Endothelial cell of umbilical vein (primary cell): ENCODE measurements at regions not wholly inside any gene's neighbourhood (a gene's known extent, or its start where the extent isn't known, plus 50 kb on each side); places are given as distances from the start of the nearest gene placed in this dataset. TPM values are rescaled to one million over a fixed set of nuclear protein-coding genes. Genes with fewer than 3 reads are reported as not detected.

Experiments
- BruUV-seq: library from RNA; stranded (reverse); fragments of 400-500 nt; replicated peaks from 2 replicates; lab custom pipeline; 2021; lab: Mats Ljungman, UMichigan
- CTCF ChIA-PET: fragments of 300-600, 350-600 bp; sonication (Branson Sonifier 250); formaldehyde crosslinking; loops from one replicate; lab custom pipeline; 2021; ENCODE audit warnings: antibody characterized with exemption, inconsistent platforms; lab: Charles Lee
- POLR2A ChIA-PET: fragments of 300-600, 350-600 bp; sonication (Branson Sonifier 250); formaldehyde crosslinking; loops from one replicate; lab custom pipeline; 2021; ENCODE audit warnings: antibody characterized with exemption, inconsistent platforms; lab: Charles Lee
- DNase-seq: peaks from one replicate; pipeline ENCODE4 v3.0.0-alpha.2; 2011; ENCODE audit warnings: low read depth, low spot score
- FAIRE-seq: peaks from 2 replicates; lab custom pipeline; 2011; peaks lifted over from hg19 to GRCh38; lab: Jason Lieb, UNC
- H2AFZ ChIP-seq: 2 replicates; pipeline ENCODE4 v1.6.0; 2012; ENCODE audit warnings: low read depth, low read length, control low read depth, inconsistent platforms
- H3K27ac ChIP-seq: 2 replicates; pipeline ENCODE4 v1.5.1; 2011; ENCODE audit warnings: low read depth, mild to moderate bottlenecking, control low read depth, low read length, moderate library complexity; ENCODE audit not compliant: insufficient read depth
- H3K27me3 ChIP-seq, 2 experiments: 2 replicates each; pipeline versions ENCODE4 v1.6.0 to v1.6.1; 2011; ENCODE audit warnings: low read length in 2 of 2, mixed read lengths in 1 of 2; ENCODE audit not compliant: control insufficient read depth in 2 of 2, insufficient read depth in 2 of 2
- H3K36me3 ChIP-seq, 2 experiments: 2 replicates in 1 of 2; 3 replicates in 1 of 2; pipeline ENCODE4 v1.5.1; 2011; ENCODE audit warnings: low read length in 2 of 2, mild to moderate bottlenecking in 1 of 2, moderate library complexity in 1 of 2; ENCODE audit not compliant: control insufficient read depth in 2 of 2, insufficient read depth in 2 of 2; ENCODE audit errors: extremely low read depth in 1 of 2
- H3K4me1 ChIP-seq: 3 replicates; pipeline ENCODE4 v1.5.1; 2011; ENCODE audit warnings: mild to moderate bottlenecking, low read length; ENCODE audit not compliant: control insufficient read depth, insufficient read depth; ENCODE audit errors: extremely low read depth
- H3K4me2 ChIP-seq: 2 replicates; pipeline ENCODE4 v1.6.1; 2011; ENCODE audit warnings: low read length, control low read depth, mixed read lengths; ENCODE audit not compliant: insufficient read depth
- H3K4me3 ChIP-seq, 3 experiments: fragments of 200-600 bp in 1 of 3; sonication (generic), shearing (Covaris generic) in 1 of 3; replicated peaks in 1 of 3; 2 replicates each; pipeline ENCODE4 v1.5.1; 2011 to 2016; ENCODE audit warnings: control low read depth in 3 of 3, low read length in 3 of 3, mild to moderate bottlenecking in 2 of 3, inconsistent platforms in 1 of 3, low read depth in 1 of 3, moderate library complexity in 1 of 3; ENCODE audit not compliant: insufficient read depth in 1 of 3
- H3K79me2 ChIP-seq: 2 replicates; pipeline ENCODE4 v1.6.0; 2012; ENCODE audit warnings: low read length, inconsistent platforms; ENCODE audit not compliant: control insufficient read depth, insufficient read depth
- H3K9ac ChIP-seq: replicated peaks from 2 replicates; pipeline ENCODE3; 2011; ENCODE audit warnings: low read length, control low read depth; ENCODE audit not compliant: insufficient read depth; ENCODE audit errors: extremely low read depth
- H3K9me1 ChIP-seq: replicated peaks from 3 replicates; pipeline ENCODE4 v1.6.0; 2011; ENCODE audit warnings: mild to moderate bottlenecking, low read length; ENCODE audit not compliant: control insufficient read depth, insufficient read depth; ENCODE audit errors: extremely low read depth
- H3K9me3 ChIP-seq: replicated peaks from 2 replicates; pipeline ENCODE4 v1.5.1; 2012; ENCODE audit warnings: low read length, inconsistent platforms; ENCODE audit not compliant: control insufficient read depth, insufficient read depth
- H4K20me1 ChIP-seq: replicated peaks from 2 replicates; pipeline ENCODE3; 2011; ENCODE audit warnings: mild to moderate bottlenecking, low read length; ENCODE audit not compliant: control insufficient read depth, insufficient read depth; ENCODE audit errors: extremely low read depth
- CTCF ChIP-seq, 2 donors: IDR thresholded peaks; 1 replicate in 1 of 2; 2 replicates in 1 of 2; pipeline ENCODE4 v1.5.1; 2011; ENCODE audit warnings: low read length in 2 of 2, mild to moderate bottlenecking in 2 of 2, moderate library complexity in 2 of 2, control low read depth in 1 of 2, inconsistent platforms in 1 of 2, low read depth in 1 of 2; ENCODE audit not compliant: insufficient read depth in 1 of 2; ENCODE audit errors: extremely low read depth in 1 of 2
- FOS ChIP-seq: IDR thresholded peaks from 2 replicates; pipeline ENCODE4 v1.6.1; 2011; ENCODE audit warnings: mild to moderate bottlenecking, low read length, moderate library complexity, borderline replicate concordance; ENCODE audit not compliant: insufficient read depth
- JUN ChIP-seq: IDR thresholded peaks from 2 replicates; pipeline ENCODE4 v1.6.1; 2011; ENCODE audit warnings: borderline replicate concordance, low read depth; ENCODE audit not compliant: insufficient read length, insufficient read depth
- POLR2A ChIP-seq: IDR thresholded peaks from 2 replicates; pipeline ENCODE4 v1.6.1; 2012; ENCODE audit warnings: low read depth, mild to moderate bottlenecking, control low read depth, low read length
- POLR2AphosphoS5 ChIP-seq: IDR thresholded peaks from 2 replicates; pipeline ENCODE4 v1.6.1; 2012; ENCODE audit warnings: low read depth, mild to moderate bottlenecking, control low read depth, low read length, moderate library complexity; ENCODE audit not compliant: insufficient read depth
- dilution Hi-C: fragments of 300-500 bp; cut with MboI; formaldehyde crosslinking; loops from one replicate; pipeline ENCODE4 v1.15.0; 2019; ENCODE audit warnings: low sequenced_read_pairs; ENCODE audit not compliant: extremely low pct_ligation_motif_present
- intact Hi-C: fragments of 100-400 bp; cut with micrococcal nuclease; formaldehyde crosslinking; loops from one replicate; pipeline ENCODE4 v1.10.0; 2022
- small RNA-seq: library from RNA; depleted of rRNA; stranded (forward); fragments of <200 nt; gene quantifications from one replicate; pipeline ENCODE3, GENCODE V24; 2012; ENCODE audit warnings: low replicate concordance, low read depth; ENCODE audit not compliant: insufficient read depth, insufficient read length

GRCh38 chr4:157421365-157421764 lies 200.8 kb downstream of the GRIA2 start:
- dilution Hi-C loops = no loop called here
- Histone ChIP-seq H3K27me3 (no peaks in the 10 kb centered on the region), H3K9me3 (no peaks in the 10 kb centered on the region), H3K9ac (no peak overlapping the region), H3K27ac (no peak overlapping the region), H3K4me3 (no peak overlapping the region), H3K9me1 (no peaks in the 10 kb centered on the region), H3K4me2 (no peak overlapping the region), H2AFZ (no peak overlapping the region), H4K20me1 (no peaks in the 10 kb centered on the region), H3K79me2 (no peaks in the 10 kb centered on the region), H3K4me1 (no peaks in the 10 kb centered on the region), H3K36me3 (no peaks in the 10 kb centered on the region)
- TF ChIP-seq JUN (no peak), POLR2AphosphoS5 (no peak), POLR2A (no peak), FOS (no peak), CTCF (IDR thresholded peaks at IDR 0.05; ENCODE audit: extremely low read depth in 1 of 2, insufficient read depth in 1 of 2, low read depth in 1 of 2, low read length in 2 of 2) (no peak)
- peak; percentile 5 for DNase-seq
- BruUV-seq = no TSS peak
- ChIA-PET CTCF (interaction anchor here (2.3 kb wide), 1 partner anchor 10 kb away, joined by 7 read pairs; no protein-coding TSS in a partner anchor), POLR2A (no interaction called here)
- intact Hi-C loops = no loop called here
- FAIRE-seq = no peak

Small RNA genes lying in the stretch of these regions (small RNA-seq; reads per million reads assigned to genes)
- not detected for gene RF00019
